ENCODE measurements at regions not wholly inside any gene's neighbourhood (a gene's known extent, or its start where the extent isn't known, plus 50 kb on each side); places are given as distances from the start of the nearest gene placed in this dataset.

GRCh38 chr13:111421216-111421615 is 100.8 kb downstream of the TEX29 start:
- H3K4me1 ChIP-seq (ENCODE audit: control insufficient read depth in 5 of 5, insufficient read depth in 5 of 5, low read length in 5 of 5), result no peaks in the 10 kb centered on the region
- H3K9me3 ChIP-seq (ENCODE audit: control insufficient read depth in 4 of 4, insufficient read depth in 3 of 4, low read length in 3 of 4), result no peaks in the 10 kb centered on the region
- H3K27me3 ChIP-seq (ENCODE audit: control insufficient read depth in 3 of 3, insufficient read depth in 3 of 3, low read length in 2 of 3), result no peaks in the 10 kb centered on the region
- DNase-seq (no peak), ATAC-seq (ENCODE audit: insufficient read depth, low FRiP score) (no peak)
- H3K36me3 ChIP-seq (ENCODE audit: control insufficient read depth in 4 of 4, insufficient read depth in 4 of 4, low read length in 4 of 4), result no peaks in the 10 kb centered on the region
- no peak overlapping the region for H3K4me3 ChIP-seq
- no peak for TF ChIP-seq CTCF (IDR thresholded peaks at IDR 0.05; ENCODE audit: control extremely low read depth, extremely low read depth)
- 85 to 89% methylated on average over 11 of the region's 11 CpGs for WGBS, 2 donors
- no peak overlapping the region for H3K9ac ChIP-seq (ENCODE audit: insufficient read depth in 1 of 2, low read length in 2 of 2)
- H3K27ac ChIP-seq (ENCODE audit: low read depth in 1 of 2, low read length in 1 of 2), result no peak overlapping the region

- WGBS, 2 donors, result 71 to 74% methylated on average over 13 of the region's 13 CpGs
- DNase-seq (no peak), ATAC-seq (ENCODE audit: insufficient read depth, low FRiP score) (no peak)
- no peaks in the 10 kb centered on the region for H3K36me3 ChIP-seq (ENCODE audit: control insufficient read depth in 4 of 4, insufficient read depth in 4 of 4, low read length in 4 of 4)
- peaks cover 0 to 4% (median 0%) of the 10 kb centered on the region in 3 donors for H3K27me3 ChIP-seq (ENCODE audit: control insufficient read depth in 3 of 3, insufficient read depth in 3 of 3, low read length in 2 of 3)
- H3K4me3 ChIP-seq, result no peak overlapping the region
- no peak overlapping the region for H3K27ac ChIP-seq (ENCODE audit: low read depth in 1 of 2, low read length in 1 of 2)
- no peak overlapping the region for H3K9ac ChIP-seq (ENCODE audit: insufficient read depth in 1 of 2, low read length in 2 of 2)
- no peaks in the 10 kb centered on the region for H3K4me1 ChIP-seq (ENCODE audit: control insufficient read depth in 5 of 5, insufficient read depth in 5 of 5, low read length in 5 of 5)
- no peaks in the 10 kb centered on the region for H3K9me3 ChIP-seq (ENCODE audit: control insufficient read depth in 4 of 4, insufficient read depth in 3 of 4, low read length in 3 of 4)
- no peak for TF ChIP-seq CTCF (IDR thresholded peaks at IDR 0.05; ENCODE audit: control extremely low read depth, extremely low read depth)
Observed at GRCh38 chr13:111422348-111422747, 101.9 kb downstream of the TEX29 start.

- ATAC-seq (ENCODE audit: insufficient read depth, low FRiP score), result no peak
- H3K9me3 ChIP-seq (ENCODE audit: control insufficient read depth in 4 of 4, insufficient read depth in 3 of 4, low read length in 3 of 4), result no peaks in the 10 kb centered on the region
- TF ChIP-seq CTCF (IDR thresholded peaks at IDR 0.05; ENCODE audit: control extremely low read depth, extremely low read depth), result no peak
- no peak overlapping the region for H3K9ac ChIP-seq (ENCODE audit: insufficient read depth in 1 of 2, low read length in 2 of 2)
- no peaks in the 10 kb centered on the region for H3K36me3 ChIP-seq (ENCODE audit: control insufficient read depth in 4 of 4, insufficient read depth in 4 of 4, low read length in 4 of 4)
- 74 to 77% methylated on average over 16 of the region's 16 CpGs for WGBS, 2 donors
- no peak overlapping the region for H3K27ac ChIP-seq (ENCODE audit: low read depth in 1 of 2, low read length in 1 of 2)
- peaks cover 0 to 4% (median 0%) of the 10 kb centered on the region in 3 donors for H3K27me3 ChIP-seq (ENCODE audit: control insufficient read depth in 3 of 3, insufficient read depth in 3 of 3, low read length in 2 of 3)
- no peak for DNase-seq
- H3K4me3 ChIP-seq, result no peak overlapping the region
- no peaks in the 10 kb centered on the region for H3K4me1 ChIP-seq (ENCODE audit: control insufficient read depth in 5 of 5, insufficient read depth in 5 of 5, low read length in 5 of 5)
Observed at GRCh38 chr13:111423168-111423785, 102.8 kb downstream of the TEX29 start.

- WGBS, 2 donors, result 84 to 88% methylated on average over 21 of the region's 21 CpGs
- no peak for ATAC-seq (ENCODE audit: insufficient read depth, low FRiP score)
- Histone ChIP-seq H3K9ac (ENCODE audit: insufficient read depth in 1 of 2, low read length in 2 of 2) (no peak overlapping the region), H3K27ac (ENCODE audit: low read depth in 1 of 2, low read length in 1 of 2) (no peak overlapping the region), H3K36me3 (ENCODE audit: control insufficient read depth in 4 of 4, insufficient read depth in 4 of 4, low read length in 4 of 4) (no peaks in the 10 kb centered on the region), H3K4me3 (no peak overlapping the region), H3K4me1 (ENCODE audit: control insufficient read depth in 5 of 5, insufficient read depth in 5 of 5, low read length in 5 of 5) (no peaks in the 10 kb centered on the region), H3K27me3 (ENCODE audit: control insufficient read depth in 3 of 3, insufficient read depth in 3 of 3, low read length in 2 of 3) (peaks cover 0 to 4% (median 0%) of the 10 kb centered on the region in 3 donors), H3K9me3 (ENCODE audit: control insufficient read depth in 4 of 4, insufficient read depth in 3 of 4, low read length in 3 of 4) (no peaks in the 10 kb centered on the region)
- no peak for TF ChIP-seq CTCF (IDR thresholded peaks at IDR 0.05; ENCODE audit: control extremely low read depth, extremely low read depth)
- no peak for DNase-seq
Observed at GRCh38 chr13:111424134-111424533, 103.7 kb downstream of the TEX29 start.
